Inflammatory macrophage treated with lipopolysaccharide for 1 hour (primary cell): ENCODE measurements at regions not wholly inside any gene's neighbourhood (a gene's known extent, or its start where the extent isn't known, plus 50 kb on each side); places are given as distances from the start of the nearest gene placed in this dataset.

Experiments
- DNase-seq, 2 donors: peaks; one replicate each; pipeline ENCODE4 v3.0.0-alpha.2; 2020 to 2022

DNA sequence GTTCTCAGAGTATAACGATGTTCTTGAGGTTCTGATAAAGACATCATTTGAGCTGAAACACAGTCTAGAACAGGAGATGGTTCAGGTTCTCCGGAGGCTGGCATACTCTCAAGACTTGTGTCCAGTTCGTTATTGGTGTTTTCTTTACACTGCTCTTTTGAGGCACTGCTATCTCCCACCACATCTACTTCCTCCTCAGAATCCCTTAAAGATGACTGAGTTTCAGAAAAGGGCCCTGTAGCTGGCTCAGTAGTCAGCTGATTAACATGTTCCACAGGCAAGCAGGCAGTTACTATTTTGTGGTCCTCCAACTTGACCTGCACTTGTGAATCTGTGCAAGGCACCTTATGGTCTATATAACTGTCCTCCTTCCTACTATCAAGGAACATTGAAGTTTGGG, 50.2 kb downstream of the ZZZ3 start:
- no peak for DNase-seq

DNA sequence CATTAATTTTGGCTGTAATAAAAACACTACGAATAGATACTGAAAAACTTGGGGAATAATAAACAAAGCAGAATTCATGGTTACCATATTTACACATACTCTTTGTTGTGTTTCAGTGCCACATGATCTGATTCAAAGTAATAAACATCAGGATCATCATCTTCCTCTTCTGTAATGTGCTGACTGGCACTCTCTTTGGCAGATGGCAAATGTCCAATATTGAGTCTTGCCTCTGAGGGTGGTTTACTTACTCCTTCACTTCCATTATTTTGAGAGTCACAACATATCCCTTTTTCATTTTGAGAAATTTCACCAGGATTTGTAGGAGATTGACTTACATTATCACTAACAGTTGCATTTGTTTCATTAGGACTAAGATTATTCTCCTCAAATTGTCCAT, 50.7 kb downstream of the ZZZ3 start:
- DNase-seq = peak in 1 of 2 donors; percentile 27

DNA sequence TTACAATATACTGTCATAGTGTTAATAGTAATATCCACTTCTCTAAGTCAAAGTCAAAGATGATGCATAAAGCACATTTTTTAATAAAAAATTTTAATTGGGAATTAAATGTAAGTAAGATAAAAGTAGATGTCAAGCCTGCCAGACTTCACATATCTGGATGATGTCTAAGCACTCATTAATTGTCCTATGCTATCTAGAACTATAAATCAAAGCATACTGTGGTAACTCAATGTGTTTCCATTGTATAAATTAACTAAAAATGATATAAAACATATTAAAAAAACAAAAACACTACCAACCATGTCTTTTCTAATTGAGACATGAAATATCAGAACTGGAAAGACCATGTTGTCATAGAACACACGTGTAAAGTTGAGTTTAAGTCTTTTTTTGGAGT, 51.2 kb downstream of the ZZZ3 start:
- DNase-seq = no peak

DNA sequence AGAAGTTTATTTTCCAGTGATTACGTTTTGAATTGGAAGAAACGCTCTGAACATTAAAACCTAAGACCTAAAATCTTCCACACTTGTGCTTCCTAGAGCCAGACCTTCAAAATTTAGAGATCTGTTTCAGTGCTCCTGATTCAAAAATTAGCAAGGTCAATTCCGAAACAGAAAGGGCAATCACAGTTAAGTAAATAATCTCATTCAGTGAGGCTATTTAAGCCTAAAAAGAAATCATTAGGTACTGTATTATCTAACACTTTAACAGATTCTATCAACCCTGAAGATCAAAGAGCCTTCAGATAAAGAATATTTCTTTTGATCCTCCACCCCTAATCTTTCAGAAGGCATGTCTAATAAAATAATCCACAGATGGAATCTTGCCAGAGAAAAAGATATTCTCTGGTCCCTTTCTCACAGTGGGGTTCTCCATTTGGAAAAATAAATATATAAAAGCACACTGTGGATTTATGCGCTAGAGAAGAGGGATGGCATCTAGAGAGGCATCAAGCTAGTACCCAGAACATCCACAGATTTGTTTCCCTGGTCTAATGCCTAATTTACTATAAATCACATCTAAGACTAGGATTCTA, 54.4 kb downstream of the ZZZ3 start:
- no peak for DNase-seq

DNA sequence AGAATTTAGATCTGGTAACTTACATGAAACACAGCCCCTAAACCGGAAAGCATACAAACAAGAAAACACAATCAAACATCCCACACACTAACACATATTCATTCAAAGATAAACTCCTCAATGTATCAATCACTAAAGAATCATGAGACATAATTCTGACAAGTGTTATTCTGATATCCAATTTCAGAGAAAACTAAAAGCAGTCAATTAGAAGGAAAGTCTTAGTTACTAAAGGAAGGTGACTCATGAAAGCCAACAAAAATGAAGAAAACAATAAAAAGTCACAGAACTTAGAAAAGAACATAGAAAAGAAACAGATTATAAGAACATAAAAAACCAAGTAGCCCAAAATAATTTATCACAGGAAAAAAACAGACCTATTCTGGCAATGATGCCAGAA, 57.2 kb downstream of the ZZZ3 start:
- no peak for DNase-seq

GRCh38 chr1:77624102-77624501, 58.4 kb downstream of the ZZZ3 start:
- no peak for DNase-seq

GRCh38 chr1:77623066-77623465, 59.4 kb downstream of the ZZZ3 start:
- DNase-seq = peak; percentile 3 to 22

DNA sequence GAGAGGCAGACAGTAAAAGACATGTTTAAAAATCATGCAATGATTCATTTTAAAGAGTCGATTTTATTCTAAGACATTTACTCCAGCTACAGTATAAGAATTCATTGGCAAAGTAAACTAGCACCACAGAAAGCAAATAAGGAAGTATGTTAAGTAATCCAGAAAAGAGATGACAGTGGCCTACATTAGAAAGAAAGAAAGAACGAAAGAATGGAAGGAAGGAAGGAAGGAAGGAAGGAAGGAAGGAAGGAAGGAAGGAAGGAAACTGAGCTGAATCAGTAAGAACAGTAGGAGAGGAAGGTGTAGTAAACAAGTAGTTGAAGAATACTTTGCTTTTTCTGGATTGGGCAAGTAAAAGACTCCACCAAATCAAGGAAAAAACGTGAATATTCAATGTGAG, 62.2 kb downstream of the ZZZ3 start:
- DNase-seq = no peak

- no peak for DNase-seq
These were observed 68.4 kb downstream of the ZZZ3 start for GRCh38 chr1:77614037-77614436.
